Right lobe of liver (tissue), 4 donors: ENCODE measurements at regions not wholly inside any gene's neighbourhood (a gene's known extent, or its start where the extent isn't known, plus 50 kb on each side); places are given as distances from the start of the nearest gene placed in this dataset.

ENCODE experiments used
- CTCF ChIP-seq, 4 donors: fragments of 200-600 bp in 3 of 4; fragments of 450-650 bp in 1 of 4; IDR thresholded peaks; one replicate each; pipeline versions ENCODE4 v1.5.1 to v1.8.0; 2016 to 2022; ENCODE audit warnings: antibody characterized with exemption in 4 of 4, mild to moderate bottlenecking in 2 of 4
- POLR2A ChIP-seq: fragments of 450-650 bp; IDR thresholded peaks from one replicate; pipeline ENCODE4 v1.6.1; 2017; ENCODE audit warnings: antibody characterized with exemption, mild to moderate bottlenecking
- donor health status: DM: no; HTN: no; CAD: no.
- donor health status: DM: no; HTN: no; CAD: no.
- donor health status: DM: no; HTN: yes; CAD: no.

GRCh38 chr15:46389739-46390138 lies 754.9 kb downstream of the SQOR start:
- TF ChIP-seq CTCF (IDR thresholded peaks at IDR 0.05): no peak
- TF ChIP-seq POLR2A: no peak
